ENCODE measurements at regions not wholly inside any gene's neighbourhood (a gene's known extent, or its start where the extent isn't known, plus 50 kb on each side); places are given as distances from the start of the nearest gene placed in this dataset.
A peak's percentile ranks its signal among the peaks of the same experiment; 100 is the strongest.

- DNase-seq: no peak
Observed at GRCh38 chr3:43867436-43868072, 176.8 kb downstream of the ABHD5 start.

- no peak for DNase-seq
Observed at GRCh38 chr3:43869491-43869890, 178.8 kb downstream of the ABHD5 start.

- DNase-seq: no peak
Observed at GRCh38 chr3:43870120-43870519, 179.4 kb downstream of the ABHD5 start.

GRCh38 chr3:43870844-43871626, 180.3 kb downstream of the ABHD5 start:
- DNase-seq: no peak

GRCh38 chr3:43871627-43872245, 181.0 kb downstream of the ABHD5 start:
- DNase-seq: no peak

GRCh38 chr3:43872301-43872700, 181.6 kb downstream of the ABHD5 start:
- no peak for DNase-seq

GRCh38 chr3:43872901-43873300, 182.2 kb downstream of the ABHD5 start:
- no peak for DNase-seq

GRCh38 chr3:43873723-43874122, 183.0 kb downstream of the ABHD5 start:
- no peak for DNase-seq

- no peak for DNase-seq
Observed at GRCh38 chr3:43874290-43874689, 183.6 kb downstream of the ABHD5 start.

GRCh38 chr3:43874731-43875130, 184.0 kb downstream of the ABHD5 start:
- no peak for DNase-seq

GRCh38 chr3:43876648-43877047, 185.9 kb downstream of the ABHD5 start:
- no peak for DNase-seq

- DNase-seq: peak in 3 of 4 experiments; percentile 23 to 41 (median 36)
Observed at GRCh38 chr3:43879166-43879565, 188.4 kb downstream of the ABHD5 start.

GRCh38 chr3:43882976-43883680, 192.4 kb downstream of the ABHD5 start:
- no peak for DNase-seq

- DNase-seq: no peak
Observed at GRCh38 chr3:43883729-43884396, 193.1 kb downstream of the ABHD5 start.

- DNase-seq: no peak
Observed at GRCh38 chr3:43884581-43884980, 193.8 kb downstream of the ABHD5 start.

GRCh38 chr3:43885908-43886618, 195.3 kb downstream of the ABHD5 start:
- no peak for DNase-seq

GRCh38 chr3:43892061-43892460, 201.3 kb downstream of the ABHD5 start:
- no peak for DNase-seq

GRCh38 chr3:43892526-43892925, 201.8 kb downstream of the ABHD5 start:
- peak in 1 of 4 experiments; percentile 36 for DNase-seq

- no peak for DNase-seq
Observed at GRCh38 chr3:43893727-43894126, 203.0 kb downstream of the ABHD5 start.

- DNase-seq: peak; percentile 38 to 65 (median 52)
Observed at GRCh38 chr3:43894176-43895049, 203.7 kb downstream of the ABHD5 start.

GRCh38 chr3:43895573-43895972, 204.8 kb downstream of the ABHD5 start:
- no peak for DNase-seq
